Epithelial cell of prostate (primary cell): ENCODE measurements at regions not wholly inside any gene's neighbourhood (a gene's known extent, or its start where the extent isn't known, plus 50 kb on each side); places are given as distances from the start of the nearest gene placed in this dataset.
A peak's percentile ranks its signal among the peaks of the same experiment; 100 is the strongest.

Experiments used
- DNase-seq: peaks from one replicate; pipeline ENCODE4 v3.0.0-alpha.2; 2011; ENCODE audit warnings: low read depth, low spot score
- H3K27ac ChIP-seq: fragments of 450-650 bp; 2 replicates; pipeline ENCODE4 v1.5.1; 2017; ENCODE audit warnings: mild to moderate bottlenecking

DNA sequence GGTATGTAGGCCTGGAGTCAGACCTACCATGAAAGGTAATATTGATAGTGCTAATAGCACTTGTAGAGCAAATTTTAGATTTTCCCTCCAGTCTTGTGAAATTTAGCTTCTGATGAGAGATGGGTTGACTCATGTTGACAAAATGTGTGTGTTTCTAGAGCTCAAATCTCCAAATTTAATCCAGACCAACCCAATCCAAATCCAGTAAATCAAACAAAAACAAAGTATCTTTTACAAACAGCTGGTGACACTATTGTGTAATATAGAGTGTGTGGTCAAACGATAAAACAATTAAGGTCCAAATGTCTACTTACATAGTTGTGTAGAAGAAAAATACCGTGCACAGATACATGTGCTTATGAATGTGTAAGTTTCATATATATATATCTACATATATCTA, 63.4 kb upstream of the KITLG start:
- H3K27ac ChIP-seq: no peak overlapping the region
- no peak for DNase-seq

DNA sequence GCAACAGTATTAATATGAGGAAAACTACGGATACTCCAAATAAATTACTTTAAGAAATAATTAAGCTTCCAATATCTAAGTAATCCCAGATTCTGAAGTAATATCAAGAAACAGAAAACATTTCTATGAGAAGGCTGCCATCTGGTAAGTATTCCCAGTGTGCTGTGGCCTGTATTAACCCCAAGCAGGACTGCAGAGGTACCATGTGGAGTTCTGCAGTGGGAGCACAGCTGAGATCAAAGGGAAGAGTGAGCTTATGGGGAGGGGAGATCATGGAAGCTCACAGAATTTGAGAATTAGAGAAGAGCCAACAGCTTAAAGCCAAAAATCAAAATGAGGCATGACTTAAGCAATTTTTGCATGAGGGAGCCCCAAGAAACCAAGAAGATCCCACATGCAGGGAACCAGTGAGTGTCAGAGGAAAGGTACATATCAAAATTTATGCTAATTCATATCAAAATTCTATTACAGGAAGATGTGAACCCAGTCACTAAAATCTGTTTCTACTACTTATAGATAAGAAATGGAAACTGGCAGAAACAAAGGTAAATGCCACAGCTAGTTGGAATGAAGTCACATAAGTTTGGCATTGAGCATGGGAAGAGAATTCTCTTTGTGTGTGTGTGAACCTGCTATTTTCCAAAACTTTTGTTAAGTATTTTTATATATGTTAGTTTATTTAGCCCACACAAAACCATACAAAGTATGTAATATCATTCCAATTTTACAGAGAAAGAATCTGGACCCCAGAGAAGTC, 62.6 kb upstream of the KITLG start:
- DNase-seq: no peak
- H3K27ac ChIP-seq: no peak overlapping the region

DNA sequence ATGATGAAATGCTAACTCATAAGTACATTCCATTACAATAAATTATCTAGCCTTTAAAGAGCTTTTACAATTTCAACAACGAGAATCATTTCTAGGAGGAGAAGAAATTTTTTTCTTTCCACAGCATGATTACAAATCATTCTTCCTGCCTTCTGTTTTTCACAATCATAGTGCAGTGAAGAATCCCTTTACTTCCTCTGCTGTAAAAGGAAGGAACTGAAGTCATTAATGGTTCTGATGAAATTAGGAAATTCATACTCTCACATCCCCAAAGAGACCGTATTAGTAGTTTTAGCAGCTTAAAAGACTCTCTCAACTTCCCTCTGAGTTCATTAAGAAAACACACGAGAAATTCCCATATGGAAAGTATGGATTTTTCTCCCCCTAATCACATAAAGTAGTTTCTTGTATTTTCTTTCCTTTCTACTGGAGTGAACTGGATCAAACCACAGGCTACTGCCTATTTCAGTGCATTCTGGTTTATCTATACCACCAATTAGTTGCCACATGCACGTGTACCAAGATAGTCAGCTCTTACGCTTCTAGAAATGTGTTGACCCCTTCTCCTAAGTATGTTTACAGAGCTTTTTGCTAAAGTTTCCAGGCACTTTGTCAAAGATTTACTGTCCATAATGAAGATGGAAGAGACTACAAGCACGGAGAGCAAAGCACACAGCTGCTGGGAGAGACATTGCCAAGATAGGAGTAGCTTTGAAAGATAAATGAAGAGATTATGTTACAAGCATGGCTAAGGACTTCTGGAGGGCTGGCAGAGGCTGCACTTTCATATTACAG, 58.9 kb upstream of the KITLG start:
- peak overlapping the region; percentile 36 for H3K27ac ChIP-seq
- no peak for DNase-seq

DNA sequence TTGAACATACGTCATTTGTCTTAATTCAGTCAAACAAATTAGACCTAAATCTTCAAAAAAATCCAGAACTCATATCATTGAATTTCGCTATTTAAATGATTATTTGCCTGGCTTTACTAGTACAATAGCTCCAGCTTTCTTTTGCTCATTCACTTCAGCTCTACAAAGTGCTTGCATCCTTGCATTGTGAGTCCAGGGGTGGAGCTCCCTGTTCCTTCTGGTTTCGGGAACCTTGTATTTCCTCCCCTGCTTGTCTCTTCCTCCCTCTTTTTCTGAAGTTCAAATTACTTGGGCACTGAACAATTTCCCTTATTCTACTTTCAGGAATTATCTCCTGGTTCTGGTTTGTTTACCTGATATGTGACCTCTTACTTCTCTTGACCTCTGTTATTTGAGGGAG, 58.1 kb upstream of the KITLG start:
- H3K27ac ChIP-seq: peak overlapping the region; percentile 36
- DNase-seq: no peak

DNA sequence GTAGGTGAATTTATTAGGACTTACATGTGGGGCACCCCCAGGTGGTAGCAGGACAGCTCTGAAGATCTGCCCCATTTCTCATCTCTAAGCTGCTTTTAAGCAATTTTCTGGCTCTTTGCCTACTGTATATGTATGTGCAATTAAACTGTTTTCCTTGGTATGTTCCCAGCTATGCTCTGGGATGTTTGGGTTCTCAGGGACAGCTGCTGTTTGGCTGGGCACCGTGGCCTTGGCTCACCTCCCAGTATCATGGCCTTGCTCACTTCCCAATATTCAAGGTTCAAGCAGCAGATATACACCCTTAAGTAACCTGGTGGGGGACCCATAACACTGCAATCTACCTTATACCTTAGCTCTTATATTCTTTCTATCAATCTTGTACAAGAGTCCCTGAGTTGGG, 53.7 kb upstream of the KITLG start:
- DNase-seq: no peak
- no peak overlapping the region for H3K27ac ChIP-seq

DNA sequence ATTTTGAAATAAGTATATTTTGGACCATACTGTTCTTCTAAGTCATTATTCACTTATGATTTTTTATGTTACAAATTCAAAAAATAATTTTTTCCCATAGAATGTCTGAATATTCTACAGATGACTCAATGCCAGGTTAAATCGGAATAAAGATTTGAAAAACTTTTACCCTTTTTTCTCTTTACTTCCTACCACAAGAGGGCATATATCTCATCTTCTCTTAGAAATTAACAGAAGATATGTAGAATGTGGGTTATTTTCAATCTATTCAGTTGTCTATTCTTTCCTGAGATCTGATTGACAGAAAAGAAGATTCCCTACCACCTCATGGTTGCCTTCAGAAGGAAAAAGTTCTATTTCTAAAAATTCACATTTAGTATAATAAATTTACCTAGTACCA, 53.0 kb upstream of the KITLG start:
- H3K27ac ChIP-seq: no peak overlapping the region
- DNase-seq: no peak

DNA sequence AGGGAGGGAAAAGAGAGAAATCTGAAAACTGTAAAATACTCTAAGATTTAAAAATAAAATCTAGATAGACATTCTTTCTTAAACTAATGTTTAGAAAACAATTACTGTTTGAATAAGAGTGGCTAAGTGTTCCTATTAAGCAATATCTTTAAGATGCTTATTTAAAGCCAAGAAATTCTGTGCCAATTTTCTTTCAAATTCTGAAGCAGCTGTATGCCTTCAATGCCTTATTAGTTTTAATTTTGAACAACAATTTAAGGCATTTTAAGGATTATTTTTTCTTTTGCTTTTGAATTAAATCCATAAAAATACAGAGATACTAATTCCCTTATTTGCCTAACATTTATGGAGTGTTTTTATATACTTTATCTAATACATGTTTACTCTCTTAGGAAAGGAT, 50.3 kb upstream of the KITLG start:
- no peak for DNase-seq
- H3K27ac ChIP-seq: no peak overlapping the region
